Tibial nerve (tissue), 4 donors: ENCODE measurements at regions not wholly inside any gene's neighbourhood (a gene's known extent, or its start where the extent isn't known, plus 50 kb on each side); places are given as distances from the start of the nearest gene placed in this dataset.
"Not testable (repeated sequence)": the region's sequence is repeated elsewhere in the genome, so short reads cannot be mapped to it uniquely, and the experiment has no call there.

Source experiments
- DNase-seq, 2 donors: peaks; one replicate each; pipeline ENCODE4 v3.0.0-alpha.2; 2019; ENCODE audit warnings: low spot score in 2 of 2
- H3K27ac ChIP-seq, 4 donors: fragments of 200-600 bp; sonication (generic) in 3 of 4; one replicate each; pipeline ENCODE4 v1.5.1; 2017 to 2019; ENCODE audit warnings: mild to moderate bottlenecking in 1 of 4
- H3K27me3 ChIP-seq, 2 donors: fragments of 200-600 bp; sonication (generic) in 1 of 2; one replicate each; pipeline versions ENCODE4 v1.5.1 to v1.6.0; 2017 to 2019
- H3K36me3 ChIP-seq, 3 donors: fragments of 200-600 bp; sonication (generic); one replicate each; pipeline ENCODE4 v1.5.1; 2018 to 2019
- H3K4me1 ChIP-seq, 4 donors: fragments of 200-600 bp; sonication (generic) in 3 of 4; one replicate each; pipeline ENCODE4 v1.5.1; 2017 to 2019
- H3K4me3 ChIP-seq, 4 donors: fragments of 200-600 bp; sonication (generic) in 3 of 4; one replicate each; pipeline ENCODE4 v1.5.1; 2017 to 2019; ENCODE audit warnings: mild to moderate bottlenecking in 1 of 4, moderate library complexity in 1 of 4
- H3K9me3 ChIP-seq, 4 donors: fragments of 200-600 bp; sonication (generic) in 3 of 4; one replicate each; pipeline ENCODE4 v1.5.1; 2017 to 2019
- CTCF ChIP-seq, 5 experiments: fragments of 200-600 bp in 3 of 5; fragments of 450-650 bp in 2 of 5; sonication (generic) in 3 of 5; IDR thresholded peaks; one replicate each; pipeline ENCODE4 v1.5.1; 2016 to 2019; ENCODE audit warnings: antibody characterized with exemption in 5 of 5, mild to moderate bottlenecking in 3 of 5, moderate library complexity in 2 of 5
- EP300 ChIP-seq, 2 donors: sonication (generic); formaldehyde crosslinking; IDR thresholded peaks; one replicate each; pipeline ENCODE4 v1.6.1; 2017; ENCODE audit warnings: antibody characterized with exemption in 2 of 2, mild to moderate bottlenecking in 1 of 2
- POLR2A ChIP-seq, 2 donors: fragments of 450-650 bp; IDR thresholded peaks; one replicate each; pipeline ENCODE4 v1.6.1; 2017; ENCODE audit warnings: antibody characterized with exemption in 2 of 2, mild to moderate bottlenecking in 2 of 2, moderate library complexity in 2 of 2
- WGBS, 2 donors: methylation state at CpG; one replicate each; pipeline ENCODE4 v1.1.5; 2018; 5-methylcytosine and 5-hydroxymethylcytosine counted together

GRCh38 chr20:22723659-22724058 is 139.3 kb upstream of the FOXA2 start:
- H3K4me1 ChIP-seq: peaks cover 0 to 10% (median 0%) of the 10 kb centered on the region in 4 donors
- no peak for DNase-seq
- no peaks in the 10 kb centered on the region for H3K9me3 ChIP-seq
- no peak for TF ChIP-seq CTCF (IDR thresholded peaks at IDR 0.05)
- H3K36me3 ChIP-seq: no peaks in the 10 kb centered on the region
- H3K27ac ChIP-seq: no peak overlapping the region
- no peaks in the 10 kb centered on the region for H3K27me3 ChIP-seq
- 66 to 82% methylated on average over 2 of the region's 2 CpGs for WGBS, 2 donors
- H3K4me3 ChIP-seq: no peak overlapping the region

GRCh38 chr20:22728146-22728745 is 143.9 kb upstream of the FOXA2 start:
- DNase-seq: no peak
- H3K27ac ChIP-seq: no peak overlapping the region
- no peaks in the 10 kb centered on the region for H3K36me3 ChIP-seq
- H3K27me3 ChIP-seq: no peaks in the 10 kb centered on the region
- no peaks in the 10 kb centered on the region for H3K9me3 ChIP-seq
- H3K4me1 ChIP-seq: peaks cover 0 to 9% (median 0%) of the 10 kb centered on the region in 4 donors
- 76% methylated on average over 4 of the region's 4 CpGs for WGBS, 2 donors
- TF ChIP-seq EP300 (IDR thresholded peaks at IDR 0.05): no peak
- H3K4me3 ChIP-seq: no peak overlapping the region

GRCh38 chr20:22729180-22729579 is 144.8 kb upstream of the FOXA2 start:
- Histone ChIP-seq H3K9me3 (peaks cover 0 to 3% (median 0%) of the 10 kb centered on the region in 4 donors), H3K27me3 (no peaks in the 10 kb centered on the region), H3K36me3 (no peaks in the 10 kb centered on the region), H3K27ac (no peak overlapping the region), H3K4me3 (no peak overlapping the region), H3K4me1 (peaks cover 0 to 9% (median 0%) of the 10 kb centered on the region in 4 donors)
- no peak for DNase-seq
- TF ChIP-seq POLR2A (IDR thresholded peaks at IDR 0.05) (no peak), EP300 (IDR thresholded peaks at IDR 0.05) (no peak), CTCF (IDR thresholded peaks at IDR 0.05) (no peak)

GRCh38 chr20:22729616-22730236 is 145.4 kb upstream of the FOXA2 start:
- no peak for DNase-seq
- peaks cover 0 to 4% (median 0%) of the 10 kb centered on the region in 4 donors for H3K9me3 ChIP-seq
- TF ChIP-seq EP300 (IDR thresholded peaks at IDR 0.05) (no peak), CTCF (IDR thresholded peaks at IDR 0.05) (no peak), POLR2A (IDR thresholded peaks at IDR 0.05) (no peak)
- H3K4me3 ChIP-seq: no peak overlapping the region
- no peaks in the 10 kb centered on the region for H3K36me3 ChIP-seq
- no peaks in the 10 kb centered on the region for H3K27me3 ChIP-seq
- H3K4me1 ChIP-seq: peaks cover 0 to 9% (median 0%) of the 10 kb centered on the region in 4 donors
- WGBS, 2 donors: 88 to 92% methylated on average over 8 of the region's 8 CpGs
- H3K27ac ChIP-seq: no peak overlapping the region

GRCh38 chr20:22732751-22733150 is 148.4 kb upstream of the FOXA2 start:
- Histone ChIP-seq H3K36me3 (no peaks in the 10 kb centered on the region), H3K4me3 (no peak overlapping the region), H3K27me3 (no peaks in the 10 kb centered on the region), H3K27ac (no peak overlapping the region), H3K9me3 (peaks cover 0 to 6% (median 0%) of the 10 kb centered on the region in 4 donors), H3K4me1 (peaks cover 0 to 9% (median 0%) of the 10 kb centered on the region in 4 donors)
- 88 to 98% methylated on average over 4 of the region's 4 CpGs for WGBS, 2 donors
- DNase-seq: no peak
- TF ChIP-seq POLR2A (IDR thresholded peaks at IDR 0.05) (no peak), EP300 (IDR thresholded peaks at IDR 0.05) (no peak), CTCF (IDR thresholded peaks at IDR 0.05) (no peak)

GRCh38 chr20:22734946-22735647 is 150.7 kb upstream of the FOXA2 start:
- H3K9me3 ChIP-seq, H3K4me3 ChIP-seq, H3K27ac ChIP-seq, H3K36me3 ChIP-seq, H3K4me1 ChIP-seq, H3K27me3 ChIP-seq, DNase-seq: not testable (repeated sequence)
- 84 to 86% methylated on average over 9 of the region's 9 CpGs for WGBS, 2 donors
